Vagina (tissue), 2 donors: ENCODE measurements at regions not wholly inside any gene's neighbourhood (a gene's known extent, or its start where the extent isn't known, plus 50 kb on each side); places are given as distances from the start of the nearest gene placed in this dataset.

Experiments used
- DNase-seq, 2 donors: peaks; one replicate each; pipeline ENCODE4 v3.0.0-alpha.2; 2017; ENCODE audit errors: extremely low spot score in 2 of 2
- H3K27ac ChIP-seq: fragments of 200-600 bp; sonication (generic); one replicate; pipeline ENCODE4 v1.5.1; 2019
- H3K27me3 ChIP-seq: fragments of 200-600 bp; sonication (generic); one replicate; pipeline ENCODE4 v1.5.1; 2019
- H3K36me3 ChIP-seq, 2 donors: fragments of 200-600 bp; sonication (generic); one replicate each; pipeline ENCODE4 v1.5.1; 2017 to 2019
- H3K4me1 ChIP-seq: fragments of 200-600 bp; sonication (generic); one replicate; pipeline ENCODE4 v1.5.1; 2019
- H3K4me3 ChIP-seq, 2 donors: fragments of 200-600 bp; sonication (generic); 1 replicate in 1 of 2; 2 replicates in 1 of 2; pipeline ENCODE4 v1.5.1; 2016 to 2019
- H3K9me3 ChIP-seq: fragments of 200-600 bp; sonication (generic); one replicate; pipeline ENCODE4 v1.5.1; 2019
- POLR2A ChIP-seq, 2 donors: fragments of 450-650 bp; IDR thresholded peaks; one replicate each; pipeline ENCODE4 v1.6.1; 2017; ENCODE audit warnings: antibody characterized with exemption in 2 of 2, mild to moderate bottlenecking in 2 of 2, moderate library complexity in 2 of 2
- POLR2AphosphoS5 ChIP-seq, 2 donors: sonication (generic); formaldehyde crosslinking; IDR thresholded peaks; one replicate each; pipeline ENCODE4 v1.9.0; 2017; ENCODE audit warnings: antibody characterized with exemption in 2 of 2, mild to moderate bottlenecking in 2 of 2, low read depth in 1 of 2; ENCODE audit not compliant: insufficient read depth in 1 of 2
- intact Hi-C: fragments of 100-400 bp; cut with DNase I; formaldehyde crosslinking; loops from one replicate; pipeline ENCODE4 v1.15.1; 2023
- TF ChIP-seq, protein P1 (sequence below), 3 experiments: fragments of 450-650 bp in 2 of 3; fragments of 200-600 bp in 1 of 3; sonication (generic) in 1 of 3; IDR thresholded peaks; one replicate each; pipeline ENCODE4 v1.5.1; 2017 to 2019; ENCODE audit warnings: antibody characterized with exemption in 3 of 3, mild to moderate bottlenecking in 2 of 3, moderate library complexity in 2 of 3

DNA sequence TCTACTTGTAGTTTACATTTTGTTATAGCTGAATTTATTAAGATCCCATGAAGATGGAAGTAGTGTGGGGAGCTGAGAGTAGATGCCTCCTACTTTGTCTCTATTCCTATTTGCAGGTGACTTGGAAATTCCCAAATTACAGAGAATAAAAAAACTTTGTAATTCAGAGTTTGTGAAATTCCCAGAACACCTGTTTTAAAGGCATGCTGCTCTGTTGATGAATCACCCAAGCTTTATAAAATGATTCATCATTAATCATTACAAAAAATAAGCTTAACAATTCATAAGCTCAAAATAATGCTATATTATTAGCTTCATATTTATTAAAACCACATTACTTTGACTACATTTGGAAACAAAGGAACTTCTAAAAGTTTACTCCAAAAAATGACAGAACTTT is 856.3 kb downstream of the RPA4 start:
- no peaks in the 10 kb centered on the region for H3K27me3 ChIP-seq
- no peaks in the 10 kb centered on the region for H3K4me1 ChIP-seq
- no peak for TF ChIP-seq POLR2A (IDR thresholded peaks at IDR 0.05)
- TF ChIP-seq, protein P1, sequence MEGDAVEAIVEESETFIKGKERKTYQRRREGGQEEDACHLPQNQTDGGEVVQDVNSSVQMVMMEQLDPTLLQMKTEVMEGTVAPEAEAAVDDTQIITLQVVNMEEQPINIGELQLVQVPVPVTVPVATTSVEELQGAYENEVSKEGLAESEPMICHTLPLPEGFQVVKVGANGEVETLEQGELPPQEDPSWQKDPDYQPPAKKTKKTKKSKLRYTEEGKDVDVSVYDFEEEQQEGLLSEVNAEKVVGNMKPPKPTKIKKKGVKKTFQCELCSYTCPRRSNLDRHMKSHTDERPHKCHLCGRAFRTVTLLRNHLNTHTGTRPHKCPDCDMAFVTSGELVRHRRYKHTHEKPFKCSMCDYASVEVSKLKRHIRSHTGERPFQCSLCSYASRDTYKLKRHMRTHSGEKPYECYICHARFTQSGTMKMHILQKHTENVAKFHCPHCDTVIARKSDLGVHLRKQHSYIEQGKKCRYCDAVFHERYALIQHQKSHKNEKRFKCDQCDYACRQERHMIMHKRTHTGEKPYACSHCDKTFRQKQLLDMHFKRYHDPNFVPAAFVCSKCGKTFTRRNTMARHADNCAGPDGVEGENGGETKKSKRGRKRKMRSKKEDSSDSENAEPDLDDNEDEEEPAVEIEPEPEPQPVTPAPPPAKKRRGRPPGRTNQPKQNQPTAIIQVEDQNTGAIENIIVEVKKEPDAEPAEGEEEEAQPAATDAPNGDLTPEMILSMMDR (IDR thresholded peaks at IDR 0.05) = no peak
- TF ChIP-seq POLR2AphosphoS5 (IDR thresholded peaks at IDR 0.05; ENCODE audit: insufficient read depth in 1 of 2, low read depth in 1 of 2) = no peak
- H3K36me3 ChIP-seq = no peaks in the 10 kb centered on the region
- intact Hi-C loops = no loop called here
- H3K27ac ChIP-seq = no peak overlapping the region
- no peak for DNase-seq
- no peaks in the 10 kb centered on the region for H3K9me3 ChIP-seq
- H3K4me3 ChIP-seq = no peak overlapping the region

DNA sequence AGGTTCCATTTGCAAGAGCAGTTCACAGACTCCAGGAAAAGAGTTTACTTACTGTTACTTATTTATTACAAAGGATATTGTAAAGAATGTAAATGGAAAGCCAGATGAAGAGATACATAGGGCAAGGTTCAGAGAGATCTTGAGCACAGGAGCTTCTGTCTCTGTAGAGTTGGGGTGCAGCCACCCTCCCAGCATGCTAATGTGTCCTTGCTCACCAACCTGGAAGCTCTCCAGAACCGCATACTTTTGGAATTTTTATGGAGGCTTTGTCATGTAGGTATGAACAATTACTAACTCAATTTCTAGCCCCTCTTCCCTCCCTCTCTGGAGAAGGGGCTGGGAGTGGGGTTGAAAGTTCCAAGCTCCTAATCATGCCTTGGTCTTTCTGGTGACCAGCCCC is 857.2 kb downstream of the RPA4 start:
- DNase-seq = no peak
- TF ChIP-seq POLR2AphosphoS5 (IDR thresholded peaks at IDR 0.05; ENCODE audit: insufficient read depth in 1 of 2, low read depth in 1 of 2) = no peak
- TF ChIP-seq, protein P1 (IDR thresholded peaks at IDR 0.05) = no peak
- Histone ChIP-seq H3K27me3 (no peaks in the 10 kb centered on the region), H3K4me3 (no peak overlapping the region), H3K36me3 (no peaks in the 10 kb centered on the region), H3K4me1 (no peaks in the 10 kb centered on the region), H3K9me3 (no peaks in the 10 kb centered on the region), H3K27ac (no peak overlapping the region)
- intact Hi-C loops = no loop called here

DNA sequence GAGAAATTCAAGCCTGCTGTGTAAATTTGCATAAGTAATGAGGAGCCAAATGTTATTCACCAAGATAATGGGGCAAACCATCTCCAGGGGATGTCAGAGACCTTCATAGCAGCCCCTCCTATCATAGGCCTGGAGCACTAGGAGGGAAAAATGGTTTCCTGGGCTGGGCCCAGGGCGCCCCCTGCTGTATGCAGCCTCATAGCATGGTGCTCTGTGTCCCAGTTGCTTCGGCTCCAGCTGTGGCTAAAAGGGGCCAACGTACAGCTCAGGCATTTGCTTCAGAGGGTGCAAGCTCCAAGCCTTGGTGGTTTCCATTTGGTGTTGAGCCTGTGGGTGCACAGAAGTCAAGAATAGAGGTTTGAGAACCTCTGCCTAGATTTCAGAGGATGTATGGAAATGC is 859.3 kb downstream of the RPA4 start:
- no peaks in the 10 kb centered on the region for H3K4me1 ChIP-seq
- H3K4me3 ChIP-seq = no peak overlapping the region
- TF ChIP-seq, protein P1 (IDR thresholded peaks at IDR 0.05) = no peak
- no peak for TF ChIP-seq POLR2A (IDR thresholded peaks at IDR 0.05)
- no peaks in the 10 kb centered on the region for H3K9me3 ChIP-seq
- H3K27me3 ChIP-seq = no peaks in the 10 kb centered on the region
- H3K27ac ChIP-seq = no peak overlapping the region
- no peak for DNase-seq
- no peaks in the 10 kb centered on the region for H3K36me3 ChIP-seq
- intact Hi-C loops = no loop called here

DNA sequence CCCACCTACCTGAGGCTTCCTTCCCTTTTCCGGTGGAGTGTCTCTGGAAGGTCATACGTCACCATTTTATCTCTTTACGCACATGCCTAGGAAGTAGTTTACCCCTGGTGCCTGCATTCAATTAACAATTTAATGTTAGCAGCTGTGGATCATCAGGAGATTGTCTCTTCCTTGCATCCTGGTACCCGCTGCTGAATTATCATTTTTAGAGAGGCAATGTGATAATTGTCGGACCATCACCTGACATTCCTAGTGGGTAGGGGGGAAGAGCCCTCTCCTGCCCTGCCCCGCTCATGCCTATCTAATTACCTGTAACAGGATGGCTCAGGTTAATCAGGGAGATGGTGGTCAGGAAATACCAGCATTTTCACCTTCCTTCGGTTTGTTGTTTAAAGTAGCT is 863.6 kb downstream of the RPA4 start:
- H3K4me3 ChIP-seq = no peak overlapping the region
- no peaks in the 10 kb centered on the region for H3K9me3 ChIP-seq
- TF ChIP-seq POLR2A (IDR thresholded peaks at IDR 0.05) = no peak
- TF ChIP-seq, protein P1 (IDR thresholded peaks at IDR 0.05) = no peak
- H3K4me1 ChIP-seq = no peaks in the 10 kb centered on the region
- no peaks in the 10 kb centered on the region for H3K27me3 ChIP-seq
- no peak overlapping the region for H3K27ac ChIP-seq
- DNase-seq = no peak
- no peaks in the 10 kb centered on the region for H3K36me3 ChIP-seq
- intact Hi-C loops = no loop called here

DNA sequence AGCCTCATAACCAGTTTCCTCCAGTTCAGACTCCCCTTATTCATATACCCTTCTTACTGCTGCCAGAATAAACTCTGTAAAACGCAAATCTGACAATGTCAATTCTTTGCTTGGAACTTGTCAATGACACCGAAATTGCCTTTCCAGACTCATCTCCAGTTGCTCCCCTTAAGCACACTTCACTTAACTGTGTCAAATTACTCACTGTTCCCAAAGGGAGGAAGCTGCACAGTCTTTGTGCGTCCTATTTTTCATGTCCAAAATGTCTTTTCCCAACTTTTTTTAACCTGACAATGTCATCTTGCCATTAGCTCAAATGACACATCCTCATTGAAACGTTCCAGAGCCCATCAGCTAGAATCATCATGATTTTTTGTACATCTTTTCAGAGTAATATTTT is 867.3 kb downstream of the RPA4 start:
- intact Hi-C loops = no loop called here
- no peak for TF ChIP-seq POLR2AphosphoS5 (IDR thresholded peaks at IDR 0.05; ENCODE audit: insufficient read depth in 1 of 2, low read depth in 1 of 2)
- no peak for TF ChIP-seq POLR2A (IDR thresholded peaks at IDR 0.05)
- Histone ChIP-seq H3K4me1 (no peaks in the 10 kb centered on the region), H3K36me3 (no peaks in the 10 kb centered on the region), H3K27ac (no peak overlapping the region), H3K4me3 (no peak overlapping the region), H3K9me3 (no peaks in the 10 kb centered on the region), H3K27me3 (no peaks in the 10 kb centered on the region)
- DNase-seq = no peak

DNA sequence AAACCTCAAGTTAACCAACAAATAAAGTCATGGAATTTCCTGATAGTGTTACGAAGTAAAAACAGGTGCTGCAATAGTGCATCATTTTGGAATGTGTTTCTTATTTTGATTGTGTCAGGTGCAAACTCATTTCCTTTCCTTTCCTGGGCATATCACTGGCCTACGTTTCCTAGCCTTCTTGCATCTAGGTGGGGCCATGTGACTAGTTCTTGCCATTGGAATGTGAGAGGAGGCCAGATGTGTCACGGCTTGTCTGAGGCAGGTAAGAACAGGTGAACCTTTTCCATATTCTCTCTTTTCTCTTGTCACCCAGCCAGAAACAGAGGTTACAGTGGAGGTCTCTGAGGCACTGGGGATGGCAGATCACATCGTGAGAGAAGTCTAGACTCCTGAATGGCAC is 868.0 kb downstream of the RPA4 start:
- DNase-seq = no peak
- intact Hi-C loops = no loop called here
- TF ChIP-seq POLR2AphosphoS5 (IDR thresholded peaks at IDR 0.05; ENCODE audit: insufficient read depth in 1 of 2, low read depth in 1 of 2) (no peak), POLR2A (IDR thresholded peaks at IDR 0.05) (no peak)
- TF ChIP-seq, protein P1 (IDR thresholded peaks at IDR 0.05) = no peak
- no peak overlapping the region for H3K27ac ChIP-seq
- no peaks in the 10 kb centered on the region for H3K4me1 ChIP-seq
- H3K9me3 ChIP-seq = no peaks in the 10 kb centered on the region
- no peak overlapping the region for H3K4me3 ChIP-seq
- H3K27me3 ChIP-seq = no peaks in the 10 kb centered on the region
- H3K36me3 ChIP-seq = no peaks in the 10 kb centered on the region
